ENCODE measurements at regions not wholly inside any gene's neighbourhood (a gene's known extent, or its start where the extent isn't known, plus 50 kb on each side); places are given as distances from the start of the nearest gene placed in this dataset.
A peak's percentile ranks its signal among the peaks of the same experiment; 100 is the strongest.

DNA sequence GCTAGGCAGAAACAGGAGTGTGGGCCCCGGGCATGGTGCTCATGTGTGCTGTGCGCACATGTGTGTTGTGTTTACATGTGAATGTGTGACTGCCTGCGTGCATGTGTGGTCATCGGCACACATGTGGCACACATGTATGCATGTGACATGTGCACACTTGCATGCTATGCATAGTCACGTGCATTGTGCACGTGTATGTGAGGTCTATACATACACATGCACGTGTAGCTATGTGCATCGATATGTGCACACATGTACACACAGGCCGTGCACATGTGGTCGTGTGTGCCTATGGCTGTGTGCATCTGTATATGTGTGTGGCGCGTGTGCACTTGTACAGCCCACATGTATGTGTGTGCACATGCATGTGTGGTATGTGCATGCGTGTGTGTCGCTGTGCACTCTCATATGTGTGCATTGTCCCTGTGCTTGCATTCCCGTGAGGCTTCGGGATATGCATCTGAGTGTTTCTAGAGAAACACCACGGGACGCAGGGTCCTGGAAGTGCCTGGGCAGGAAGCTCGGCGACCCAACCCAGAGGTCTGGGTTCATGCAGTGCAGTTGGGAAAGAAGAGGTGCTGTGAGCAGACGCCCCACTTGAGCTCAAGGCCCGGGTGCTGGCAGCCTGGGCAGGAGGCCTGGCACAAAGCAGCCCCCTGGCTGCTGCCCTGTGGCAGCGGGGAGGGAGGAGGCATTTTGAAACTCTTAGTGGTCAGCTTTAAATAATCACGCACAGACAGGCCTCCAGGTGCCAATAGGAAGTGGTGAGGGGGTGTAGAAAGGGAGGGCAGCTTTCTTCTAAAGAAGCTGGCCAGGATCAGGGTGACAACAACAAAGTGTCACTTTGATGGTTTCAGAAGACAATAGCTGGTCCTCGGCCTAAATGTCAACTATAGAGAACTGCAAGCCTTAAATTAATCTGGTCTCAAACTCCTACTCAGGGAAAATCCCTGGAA lies 410.0 kb upstream of the MGMT start:
- DNase-seq (ENCODE audit: low read depth) (no peak), FAIRE-seq (peak; percentile 98)
- no peaks in the 10 kb centered on the region for H3K27me3 ChIP-seq (ENCODE audit: control insufficient read depth, insufficient read depth, low read length)
- TF ChIP-seq, protein P1, sequence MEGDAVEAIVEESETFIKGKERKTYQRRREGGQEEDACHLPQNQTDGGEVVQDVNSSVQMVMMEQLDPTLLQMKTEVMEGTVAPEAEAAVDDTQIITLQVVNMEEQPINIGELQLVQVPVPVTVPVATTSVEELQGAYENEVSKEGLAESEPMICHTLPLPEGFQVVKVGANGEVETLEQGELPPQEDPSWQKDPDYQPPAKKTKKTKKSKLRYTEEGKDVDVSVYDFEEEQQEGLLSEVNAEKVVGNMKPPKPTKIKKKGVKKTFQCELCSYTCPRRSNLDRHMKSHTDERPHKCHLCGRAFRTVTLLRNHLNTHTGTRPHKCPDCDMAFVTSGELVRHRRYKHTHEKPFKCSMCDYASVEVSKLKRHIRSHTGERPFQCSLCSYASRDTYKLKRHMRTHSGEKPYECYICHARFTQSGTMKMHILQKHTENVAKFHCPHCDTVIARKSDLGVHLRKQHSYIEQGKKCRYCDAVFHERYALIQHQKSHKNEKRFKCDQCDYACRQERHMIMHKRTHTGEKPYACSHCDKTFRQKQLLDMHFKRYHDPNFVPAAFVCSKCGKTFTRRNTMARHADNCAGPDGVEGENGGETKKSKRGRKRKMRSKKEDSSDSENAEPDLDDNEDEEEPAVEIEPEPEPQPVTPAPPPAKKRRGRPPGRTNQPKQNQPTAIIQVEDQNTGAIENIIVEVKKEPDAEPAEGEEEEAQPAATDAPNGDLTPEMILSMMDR (IDR thresholded peaks at IDR 0.05; ENCODE audit: insufficient read depth, low read length, severe bottlenecking): no peak
- H3K4me3 ChIP-seq (ENCODE audit: low read depth, low read length): no peak overlapping the region
- no peaks in the 10 kb centered on the region for H3K36me3 ChIP-seq (ENCODE audit: control insufficient read depth, insufficient read depth, low read length)

DNA sequence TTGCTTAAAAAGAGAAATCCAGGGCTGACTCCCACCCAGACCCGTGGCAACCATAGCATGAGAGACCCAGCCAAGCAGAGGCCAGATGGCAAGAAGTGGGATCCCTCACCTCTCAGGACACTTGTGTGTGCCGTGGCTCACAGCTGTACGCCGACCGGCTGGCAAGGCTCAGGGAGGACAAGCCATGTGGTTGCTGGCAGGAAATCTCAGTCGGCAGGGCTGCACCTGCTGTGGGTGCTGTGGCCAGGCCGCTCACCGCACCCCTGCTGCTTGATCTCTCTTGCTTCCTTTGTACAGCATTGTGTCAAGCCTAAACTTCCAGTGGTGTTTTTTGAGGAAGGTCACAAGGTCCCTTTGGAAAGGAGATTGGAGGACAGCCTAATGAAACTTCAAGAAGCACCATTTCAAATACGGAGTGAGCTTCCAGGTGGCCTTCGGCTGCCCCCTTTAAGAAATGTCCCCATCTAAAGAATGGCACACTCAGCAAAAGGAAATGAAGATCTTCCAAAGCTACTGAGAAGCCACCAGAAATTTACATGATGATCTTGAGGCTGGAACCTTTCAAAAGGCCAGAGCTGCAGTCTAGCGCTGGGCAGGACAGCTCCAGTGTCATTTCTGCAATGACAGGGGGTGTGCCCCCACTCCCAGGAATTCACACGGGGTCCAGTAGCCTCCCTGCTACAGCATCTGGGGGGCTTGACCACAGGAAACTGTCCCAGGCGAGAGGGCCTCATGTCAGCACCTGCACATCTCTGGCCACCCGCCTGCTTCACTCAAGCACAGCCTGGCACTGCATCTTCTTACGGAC lies 409.0 kb upstream of the MGMT start:
- no peaks in the 10 kb centered on the region for H3K27me3 ChIP-seq (ENCODE audit: control insufficient read depth, insufficient read depth, low read length)
- FAIRE-seq (no peak), DNase-seq (ENCODE audit: low read depth) (no peak)
- TF ChIP-seq, protein P1 (IDR thresholded peaks at IDR 0.05; ENCODE audit: insufficient read depth, low read length, severe bottlenecking): no peak
- H3K36me3 ChIP-seq (ENCODE audit: control insufficient read depth, insufficient read depth, low read length): no peaks in the 10 kb centered on the region
- H3K4me3 ChIP-seq (ENCODE audit: low read depth, low read length): no peak overlapping the region

DNA sequence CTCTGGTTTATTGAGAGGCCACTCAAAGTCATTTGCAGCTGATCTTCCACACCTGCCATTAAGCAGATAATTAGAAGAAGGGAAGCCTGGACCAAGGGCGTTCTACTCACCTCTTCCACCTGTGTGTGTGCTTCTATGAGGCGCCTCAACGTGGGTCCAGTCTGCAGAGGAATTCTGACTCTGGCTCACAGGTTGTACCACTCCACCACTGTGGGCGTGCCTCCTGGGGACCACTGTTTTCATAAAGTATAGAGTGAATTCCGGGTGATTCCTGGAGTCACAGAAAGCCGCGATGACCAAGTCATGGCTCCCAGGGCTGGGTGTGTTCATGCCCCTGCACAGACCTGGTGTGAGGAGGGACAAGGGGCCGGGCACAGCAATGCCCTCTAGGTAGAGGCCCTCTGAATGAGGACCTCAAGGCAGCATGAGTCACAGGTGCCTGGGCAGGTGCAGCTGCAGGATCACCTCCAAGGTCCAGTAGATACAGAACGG lies 408.3 kb upstream of the MGMT start:
- Histone ChIP-seq H3K27me3 (ENCODE audit: control insufficient read depth, insufficient read depth, low read length) (no peaks in the 10 kb centered on the region), H3K4me3 (ENCODE audit: low read depth, low read length) (no peak overlapping the region), H3K36me3 (ENCODE audit: control insufficient read depth, insufficient read depth, low read length) (no peaks in the 10 kb centered on the region)
- FAIRE-seq (no peak), DNase-seq (ENCODE audit: low read depth) (no peak)
- TF ChIP-seq, protein P1 (IDR thresholded peaks at IDR 0.05; ENCODE audit: insufficient read depth, low read length, severe bottlenecking): no peak

GRCh38 chr10:129059977-129060376 lies 407.1 kb upstream of the MGMT start:
- Histone ChIP-seq H3K27me3 (ENCODE audit: control insufficient read depth, insufficient read depth, low read length) (no peaks in the 10 kb centered on the region), H3K36me3 (ENCODE audit: control insufficient read depth, insufficient read depth, low read length) (no peaks in the 10 kb centered on the region), H3K4me3 (ENCODE audit: low read depth, low read length) (no peak overlapping the region)
- DNase-seq (ENCODE audit: low read depth): no peak
- FAIRE-seq: no peak
- TF ChIP-seq, protein P1 (IDR thresholded peaks at IDR 0.05; ENCODE audit: insufficient read depth, low read length, severe bottlenecking): no peak

GRCh38 chr10:129063212-129063611 lies 403.8 kb upstream of the MGMT start:
- FAIRE-seq (no peak), DNase-seq (ENCODE audit: low read depth) (no peak)

More at GRCh38 chr10:129063212-129063611, 403.8 kb upstream of the MGMT start:
- Histone ChIP-seq H3K4me3 (ENCODE audit: low read depth, low read length) (no peak overlapping the region), H3K27me3 (ENCODE audit: control insufficient read depth, insufficient read depth, low read length) (no peaks in the 10 kb centered on the region), H3K36me3 (ENCODE audit: control insufficient read depth, insufficient read depth, low read length) (no peaks in the 10 kb centered on the region)
- TF ChIP-seq, protein P1 (IDR thresholded peaks at IDR 0.05; ENCODE audit: insufficient read depth, low read length, severe bottlenecking): no peak

Data from bronchial epithelial cell (primary cell).